ENCODE measurements at regions not wholly inside any gene's neighbourhood (a gene's known extent, or its start where the extent isn't known, plus 50 kb on each side); places are given as distances from the start of the nearest gene placed in this dataset.

DNA sequence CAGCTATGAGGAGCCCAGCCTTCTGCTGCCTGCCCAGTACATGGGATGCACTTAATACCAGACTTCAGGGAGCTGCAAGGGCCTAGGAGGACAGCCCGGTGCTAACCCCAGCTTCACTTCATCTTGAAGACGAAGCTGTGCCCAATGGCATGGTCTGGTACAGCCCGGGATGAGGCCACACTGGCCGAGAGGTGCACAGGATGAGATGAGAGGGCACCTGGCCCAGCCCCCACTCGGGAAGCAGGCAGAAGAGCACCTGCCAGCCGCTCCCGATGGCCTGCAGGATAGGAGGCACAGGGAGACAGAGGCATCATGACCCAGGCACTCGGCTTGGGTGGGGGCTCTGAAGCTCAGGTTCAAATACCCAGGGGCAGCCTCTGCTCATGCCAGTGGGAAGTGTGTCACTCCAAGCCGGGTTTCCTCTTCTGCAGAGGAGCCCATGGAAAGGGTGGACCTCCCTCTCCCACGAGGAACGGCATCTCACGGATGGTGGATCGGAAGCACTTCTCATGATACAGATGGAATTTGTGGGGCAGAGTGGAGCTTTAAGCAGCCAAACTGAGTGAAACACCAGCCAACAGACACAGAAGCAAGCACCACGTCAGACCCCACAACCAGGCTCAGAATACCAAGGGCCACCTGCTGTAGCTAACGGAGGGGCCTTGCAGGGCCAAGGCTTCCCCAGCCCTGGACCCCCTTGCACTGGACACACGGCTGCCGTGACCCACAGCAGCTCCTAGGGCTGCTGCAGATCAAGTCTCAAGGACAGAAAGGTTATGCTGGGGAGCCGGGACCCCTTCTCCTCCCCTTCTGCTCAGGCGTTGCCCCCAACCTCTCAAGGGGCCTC, 875.2 kb downstream of the BRD1 start:
- no peak for DNase-seq

DNA sequence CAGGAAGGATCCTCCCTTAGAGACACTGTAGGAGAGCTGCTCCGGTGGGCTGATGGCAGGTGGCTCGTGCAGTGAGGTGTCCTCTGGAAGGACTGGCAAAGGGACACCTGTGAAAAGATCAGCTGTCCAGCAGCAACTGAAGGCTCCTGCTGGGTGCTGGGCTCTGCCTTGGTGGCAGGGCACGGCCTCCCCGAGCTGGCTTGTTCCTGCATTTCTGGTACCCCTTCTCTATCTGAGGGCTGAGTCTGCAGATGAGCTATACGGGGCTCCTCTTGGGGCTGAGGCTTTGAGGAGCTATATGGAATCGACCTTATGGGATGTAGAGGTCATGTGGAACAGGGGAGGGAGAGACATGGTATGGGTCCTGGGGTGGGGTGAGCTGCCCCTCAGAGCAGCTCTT, 875.8 kb downstream of the BRD1 start:
- DNase-seq: no peak

DNA sequence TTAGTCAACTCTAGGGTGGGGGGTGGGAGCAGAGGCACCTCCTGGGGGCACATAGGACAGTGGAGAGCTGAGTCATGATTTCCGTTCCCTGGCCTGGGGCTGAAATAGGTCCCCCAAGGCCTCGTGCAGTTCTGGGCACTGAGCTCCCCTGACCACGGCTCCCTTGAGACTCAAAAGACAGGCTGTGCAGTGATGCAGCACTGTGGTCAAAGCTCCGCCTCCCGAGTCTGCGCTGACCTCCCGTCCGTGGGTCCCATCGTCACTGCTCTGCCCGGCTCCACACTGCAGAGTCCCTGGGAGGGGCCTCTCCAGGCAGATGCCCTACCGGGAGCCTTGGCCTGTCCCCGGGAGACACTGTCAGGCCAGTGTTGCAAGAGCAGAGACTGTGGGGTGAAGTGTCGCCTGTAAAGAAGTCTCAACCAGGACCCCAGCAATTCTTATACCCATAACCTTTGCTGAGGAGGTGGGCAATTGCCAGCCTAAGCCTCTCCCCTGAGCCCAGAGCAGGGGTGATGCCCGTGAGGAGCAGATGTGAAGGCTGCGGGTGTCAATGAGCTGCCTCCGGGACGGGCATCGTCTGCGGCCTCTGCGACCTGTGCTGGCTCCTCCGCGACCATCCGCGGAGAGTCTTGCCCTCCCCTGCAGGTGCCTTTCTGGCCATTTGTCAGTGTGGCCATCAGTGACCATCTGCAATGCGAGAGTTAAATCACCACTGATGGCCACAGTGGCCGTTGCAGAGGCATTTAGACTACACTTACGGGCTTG, 877.3 kb downstream of the BRD1 start:
- DNase-seq: no peak

DNA sequence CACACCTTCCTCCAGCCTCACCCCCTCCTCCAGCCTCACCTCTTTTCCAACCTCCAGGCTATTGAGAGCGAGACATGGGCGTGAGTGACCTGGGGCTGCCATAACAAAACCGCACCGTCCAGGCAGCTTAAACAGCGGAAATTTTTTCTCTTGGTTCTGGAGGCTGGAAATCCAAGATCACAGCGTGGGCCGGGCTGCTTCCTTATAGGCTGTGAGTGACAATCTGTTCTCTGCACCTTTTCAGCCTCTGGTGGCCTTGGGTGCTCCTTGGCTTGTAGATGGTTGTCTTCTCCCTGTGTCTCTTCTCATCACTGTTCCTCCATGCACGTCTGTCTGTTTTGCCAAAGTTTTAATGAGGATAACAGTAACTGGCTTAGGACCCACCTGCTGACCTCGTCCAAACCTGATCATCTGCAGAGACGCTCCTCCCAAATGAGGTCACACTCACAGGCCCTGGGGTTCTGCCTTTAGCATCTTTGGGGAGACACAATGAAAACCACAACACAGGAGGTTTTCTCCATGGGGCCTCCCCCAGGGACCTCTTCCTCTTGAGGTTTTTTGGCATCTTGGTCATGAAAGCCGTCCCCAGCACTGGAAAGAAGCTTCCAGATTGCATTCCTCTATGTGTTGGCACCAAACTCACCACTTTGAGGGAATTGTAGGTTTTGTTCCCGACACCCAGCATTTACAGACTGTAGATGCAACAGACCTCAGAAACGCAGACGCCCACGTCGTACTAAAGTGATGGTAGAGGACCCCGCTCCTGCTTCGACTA, 878.1 kb downstream of the BRD1 start:
- DNase-seq: no peak

DNA sequence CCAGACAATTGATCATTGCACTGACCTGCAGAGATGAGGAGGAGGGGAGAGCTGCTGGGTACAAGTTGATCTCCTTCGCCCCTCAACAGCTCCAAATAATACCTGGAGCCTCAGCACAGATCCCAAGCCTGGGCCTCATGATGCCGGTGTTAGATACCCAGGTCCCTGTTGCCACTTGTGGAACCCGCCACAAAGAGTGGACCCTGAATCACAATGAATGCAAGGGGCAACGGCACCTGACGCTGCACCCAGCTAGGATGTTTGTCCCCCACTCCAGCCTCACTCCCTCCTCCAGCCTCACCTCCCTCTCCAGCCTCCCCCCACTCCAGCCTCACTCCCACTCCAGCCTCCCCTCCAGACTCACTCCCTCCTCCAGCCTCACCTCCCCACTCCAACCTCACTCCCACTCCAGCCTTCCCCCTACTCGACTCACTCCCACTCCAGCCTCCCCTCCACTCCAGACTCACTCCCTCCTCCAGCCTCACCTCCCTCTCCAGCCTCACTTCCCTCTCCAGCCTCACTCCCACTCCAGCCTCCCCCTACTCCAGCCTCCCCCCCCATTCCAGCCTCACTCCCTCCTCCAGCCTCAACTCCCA, 879.0 kb downstream of the BRD1 start:
- DNase-seq: no peak

DNA sequence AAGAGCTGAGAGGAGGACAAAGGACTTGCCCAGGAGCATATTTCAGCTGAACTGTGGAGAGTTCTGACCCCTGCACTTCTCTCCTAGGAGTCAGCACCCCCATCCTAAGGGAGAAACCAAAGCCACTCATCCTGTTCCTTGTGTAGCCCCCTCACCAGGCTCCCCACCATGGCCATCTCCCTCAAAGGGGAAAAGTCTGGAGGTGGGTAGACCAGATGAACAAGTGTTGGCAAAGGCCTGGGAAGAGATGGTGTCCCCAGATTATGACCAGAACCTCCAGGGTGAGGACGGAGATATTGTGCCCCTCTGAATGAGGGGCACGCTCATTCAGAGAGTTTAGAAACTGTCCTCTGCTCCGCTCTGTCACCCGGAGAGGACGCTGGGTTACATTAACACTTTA, 880.0 kb downstream of the BRD1 start:
- DNase-seq: no peak

DNA sequence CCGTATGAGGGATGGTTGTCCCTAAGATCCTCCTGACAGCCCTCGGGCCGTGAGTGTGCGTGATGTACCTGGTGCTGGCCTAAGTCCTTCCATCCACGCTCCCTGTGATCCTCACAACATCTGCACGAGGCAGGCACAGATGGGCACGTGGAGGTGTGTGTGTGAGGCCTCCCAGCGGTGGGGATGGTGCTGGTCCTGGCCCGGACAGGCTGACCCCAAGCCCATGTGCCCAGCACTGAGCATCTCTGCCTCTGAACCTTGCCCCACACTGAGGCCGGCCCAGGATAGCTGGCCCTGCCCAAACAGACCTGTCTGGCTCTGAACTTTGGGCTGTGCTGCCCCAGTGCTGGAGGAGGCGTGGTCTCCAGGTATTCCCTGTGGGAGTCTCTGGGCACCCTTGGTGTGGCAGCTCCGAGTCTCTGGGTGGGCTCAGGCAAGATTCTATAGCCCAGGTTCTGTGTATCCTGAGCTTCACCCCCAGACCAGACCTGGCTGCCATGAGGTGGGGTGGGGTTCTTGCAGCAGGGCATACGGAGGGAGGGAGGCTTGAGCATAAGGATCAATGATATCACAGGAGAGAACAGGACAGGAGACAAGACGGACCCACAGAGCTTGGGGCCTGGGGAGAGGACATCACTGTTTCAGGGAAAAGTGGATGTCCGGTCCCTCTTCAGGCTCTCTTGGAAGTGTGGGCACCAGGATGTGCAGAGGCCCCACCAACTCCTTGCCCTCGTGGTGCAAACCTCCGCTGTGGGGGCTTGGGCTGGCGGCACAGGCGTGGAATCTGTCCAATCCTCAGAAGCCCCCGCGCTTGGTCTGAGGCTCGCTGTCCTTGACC, 881.8 kb downstream of the BRD1 start:
- no peak for DNase-seq

DNA sequence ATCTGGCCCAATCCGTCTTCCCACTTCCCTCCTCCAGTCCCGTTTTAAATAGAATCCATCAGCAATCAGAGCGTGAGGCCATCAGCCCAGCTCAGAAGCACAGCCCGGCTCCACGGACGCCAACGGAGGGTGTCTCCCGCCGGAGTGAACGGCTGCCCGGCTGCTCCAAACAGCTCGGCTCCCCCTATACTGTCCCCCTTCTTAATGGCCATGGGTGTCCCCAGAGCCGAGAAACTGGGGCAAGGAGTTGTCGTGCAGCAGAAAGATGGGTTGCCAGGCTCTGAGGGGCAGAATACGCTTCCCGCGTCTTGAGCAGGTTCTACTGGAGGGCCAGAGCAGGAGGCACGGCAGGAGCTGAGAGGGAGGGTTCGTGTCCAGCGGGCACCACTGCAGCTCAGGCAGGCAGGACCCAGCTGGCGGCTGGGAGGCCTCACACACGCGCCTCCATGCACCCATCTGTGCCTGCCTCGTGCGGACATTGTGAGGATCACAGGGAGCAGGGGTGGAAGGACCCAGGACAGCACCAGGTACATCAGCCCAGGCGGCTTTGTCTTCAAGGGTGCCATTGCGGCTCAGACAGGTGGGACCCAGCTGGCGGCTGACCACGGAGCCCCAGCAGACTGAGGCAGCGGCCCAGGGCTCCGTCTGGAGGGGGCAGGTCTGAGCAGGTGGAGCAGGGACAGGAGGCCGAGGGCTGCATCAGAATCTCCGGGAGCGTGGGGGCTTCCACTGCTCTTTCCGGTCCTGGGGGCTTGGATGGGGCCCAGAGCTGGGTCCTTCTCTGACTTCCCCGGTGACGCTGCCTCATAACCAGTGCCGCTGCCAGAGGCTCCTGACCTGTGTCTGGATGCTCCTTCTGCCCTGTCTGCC, 882.7 kb downstream of the BRD1 start:
- no peak for DNase-seq

DNA sequence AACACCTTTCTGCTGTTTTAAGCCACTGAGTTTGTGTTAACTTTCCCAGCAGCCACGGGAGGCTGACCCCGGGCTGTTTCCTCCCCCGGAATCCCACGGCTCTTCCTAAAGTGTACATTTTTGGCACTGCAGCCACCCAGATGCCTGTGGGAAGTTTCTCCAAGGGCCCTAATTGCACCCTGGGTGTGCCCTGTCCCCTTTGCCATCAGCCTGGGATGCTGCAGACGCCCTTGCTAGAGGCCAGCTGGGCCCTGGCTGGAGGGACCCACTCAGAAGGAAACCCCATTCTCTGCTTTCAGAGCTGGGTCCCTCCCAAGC, 883.3 kb downstream of the BRD1 start:
- DNase-seq: no peak

DNA sequence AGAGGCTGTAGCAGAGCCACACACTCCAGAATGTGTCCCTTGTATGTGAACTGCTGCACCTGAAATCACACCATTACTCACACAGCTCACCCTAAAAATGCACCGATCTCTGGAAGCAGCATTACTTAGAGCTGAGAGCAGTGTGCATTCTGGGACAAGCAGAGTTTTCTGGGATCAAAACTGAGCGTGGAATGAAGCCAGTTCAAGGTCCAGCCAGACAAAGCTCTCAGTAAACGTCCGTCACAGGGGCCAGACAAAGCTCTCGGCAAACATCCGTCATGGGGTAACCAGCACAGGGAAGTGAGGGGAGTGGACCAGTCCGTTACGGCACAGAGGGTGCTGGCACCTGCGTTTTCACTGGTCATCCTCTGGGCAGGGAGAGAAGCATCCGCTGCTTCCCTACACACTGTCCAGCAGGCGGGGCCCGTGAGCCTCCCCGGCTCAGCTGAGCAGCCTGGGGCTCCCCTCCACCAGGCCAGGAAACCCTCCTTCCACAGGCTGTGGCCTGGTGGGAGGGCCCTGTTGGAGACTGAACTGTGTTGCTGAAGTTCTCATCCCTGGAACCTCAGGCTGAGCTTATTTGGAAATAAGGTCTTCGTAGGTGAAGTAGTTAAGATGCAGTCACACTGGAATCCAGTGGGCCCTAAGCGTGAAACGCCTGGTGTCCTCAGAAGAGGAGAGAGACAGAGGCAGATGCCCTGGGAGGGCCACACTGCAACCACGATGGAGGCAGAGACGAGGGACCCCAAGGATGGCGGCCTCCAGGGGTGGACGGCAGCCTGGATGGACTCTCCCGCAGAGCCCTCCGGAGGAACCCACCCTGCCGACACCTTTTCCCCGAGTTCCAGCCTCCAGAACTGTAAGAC, 883.9 kb downstream of the BRD1 start:
- DNase-seq: peak; percentile 12

DNA sequence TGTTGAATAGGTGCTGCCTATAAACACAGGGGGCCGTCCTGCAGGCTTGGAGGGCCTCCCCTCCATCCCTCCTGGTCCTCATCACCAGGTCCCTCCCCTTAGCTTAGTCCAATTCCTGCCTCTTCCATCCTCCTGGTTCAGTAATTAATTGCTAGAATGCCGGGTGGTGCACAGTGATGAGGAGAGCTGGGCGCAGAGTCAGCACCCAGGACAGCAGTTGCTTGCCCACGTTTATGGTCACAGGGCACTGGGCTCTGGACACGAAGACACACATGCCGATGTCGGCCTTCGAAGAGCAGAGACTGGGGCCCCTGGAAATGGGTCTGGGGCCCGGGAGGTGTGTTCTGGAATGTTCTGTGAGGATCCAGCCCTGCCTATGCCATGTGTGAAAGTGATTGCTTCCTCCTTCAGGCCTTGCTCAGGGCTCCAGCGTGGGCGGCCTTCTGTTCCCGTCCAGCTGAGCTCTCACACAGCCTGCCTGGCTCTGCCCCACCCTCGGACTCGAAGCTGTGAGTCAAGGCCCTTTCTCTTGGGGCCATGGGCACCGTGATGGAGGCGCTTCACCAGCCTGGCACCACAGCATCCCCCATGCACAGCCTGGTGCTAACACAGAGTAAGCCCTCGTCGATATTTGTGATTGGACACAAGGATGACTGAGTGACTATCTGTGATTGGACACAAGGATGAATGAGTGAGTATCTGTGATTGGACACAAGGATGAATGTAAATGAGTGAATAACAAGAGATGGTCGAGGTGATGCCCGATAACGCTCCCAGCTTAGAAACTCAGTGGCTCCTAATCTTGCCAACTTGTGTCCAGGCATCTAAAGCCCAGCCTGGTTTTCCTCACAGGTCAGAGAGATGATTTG, 884.7 kb downstream of the BRD1 start:
- DNase-seq: no peak

DNA sequence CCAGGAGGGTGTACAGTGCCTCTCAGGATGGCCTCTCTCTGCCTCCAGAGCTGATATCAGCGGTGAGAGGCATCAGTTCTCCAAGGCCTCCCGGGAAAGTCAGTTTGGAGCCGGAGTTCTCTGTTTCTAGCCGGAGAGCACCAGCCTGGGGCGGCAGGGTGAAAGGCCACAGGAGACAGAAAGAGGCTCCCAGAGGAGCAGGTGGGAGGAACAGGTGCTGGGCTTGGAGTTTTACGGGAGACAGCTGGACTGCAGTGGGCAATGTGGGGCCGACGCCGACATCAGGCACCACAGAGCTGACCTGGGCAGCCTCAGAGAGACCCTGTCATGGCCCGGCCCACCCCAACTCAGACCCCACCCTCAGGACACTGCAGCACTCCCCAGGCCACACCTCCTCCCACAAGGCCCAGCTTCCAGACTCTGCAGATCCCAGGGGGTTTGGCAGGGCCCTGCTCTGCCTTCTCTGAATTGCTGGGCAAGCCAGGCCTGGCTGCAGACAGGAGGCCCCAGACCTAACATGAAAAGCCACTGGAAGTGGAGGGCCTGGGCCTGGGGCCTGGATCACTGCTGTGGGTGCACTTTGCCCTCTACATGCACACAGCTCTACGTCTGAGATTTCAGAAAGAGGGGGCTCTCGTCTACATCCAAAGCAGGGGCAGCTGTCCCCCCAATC, 885.6 kb downstream of the BRD1 start:
- no peak for DNase-seq

DNA sequence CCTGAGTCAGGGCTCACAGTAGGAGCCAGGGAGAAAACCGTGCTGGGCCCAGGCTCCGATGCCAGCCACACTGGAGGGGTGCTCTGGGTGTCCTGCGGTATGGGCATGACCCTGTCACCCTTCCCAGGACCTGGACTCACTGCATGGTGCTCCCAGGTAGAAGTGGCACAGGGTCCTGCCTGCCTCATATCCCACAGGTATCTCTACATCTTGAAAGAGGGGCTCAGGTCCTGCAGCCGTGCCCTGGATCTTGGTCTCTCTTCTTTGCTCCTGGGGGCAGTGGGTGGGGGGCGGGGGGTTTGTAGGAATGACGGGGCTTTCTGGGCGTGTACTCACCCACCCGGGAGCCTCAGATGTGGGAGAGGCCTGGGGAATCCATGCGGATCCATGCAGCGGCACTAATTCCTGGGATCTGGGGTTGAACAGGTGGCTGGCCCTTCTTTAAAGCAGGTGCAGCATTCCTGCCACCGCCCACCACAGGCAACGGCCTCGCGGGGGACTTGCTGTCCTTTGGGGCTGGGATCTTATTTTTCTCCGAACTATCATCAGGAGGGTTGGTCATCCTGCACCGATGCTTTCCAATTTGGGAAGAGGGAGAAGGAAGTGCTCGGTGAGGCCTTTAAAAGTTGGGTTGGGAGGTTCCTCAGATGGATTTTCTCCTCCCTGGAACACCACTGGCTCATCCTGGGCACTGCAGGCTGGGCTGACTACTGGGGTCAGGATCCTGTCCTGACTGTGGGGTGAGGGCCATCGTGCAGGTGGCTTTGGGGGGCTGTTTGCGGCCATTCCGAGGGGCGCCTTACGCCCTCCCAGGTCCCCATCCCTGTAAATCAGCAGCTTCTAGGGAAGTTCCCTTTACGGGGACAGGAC, 886.4 kb downstream of the BRD1 start:
- DNase-seq: no peak

DNA sequence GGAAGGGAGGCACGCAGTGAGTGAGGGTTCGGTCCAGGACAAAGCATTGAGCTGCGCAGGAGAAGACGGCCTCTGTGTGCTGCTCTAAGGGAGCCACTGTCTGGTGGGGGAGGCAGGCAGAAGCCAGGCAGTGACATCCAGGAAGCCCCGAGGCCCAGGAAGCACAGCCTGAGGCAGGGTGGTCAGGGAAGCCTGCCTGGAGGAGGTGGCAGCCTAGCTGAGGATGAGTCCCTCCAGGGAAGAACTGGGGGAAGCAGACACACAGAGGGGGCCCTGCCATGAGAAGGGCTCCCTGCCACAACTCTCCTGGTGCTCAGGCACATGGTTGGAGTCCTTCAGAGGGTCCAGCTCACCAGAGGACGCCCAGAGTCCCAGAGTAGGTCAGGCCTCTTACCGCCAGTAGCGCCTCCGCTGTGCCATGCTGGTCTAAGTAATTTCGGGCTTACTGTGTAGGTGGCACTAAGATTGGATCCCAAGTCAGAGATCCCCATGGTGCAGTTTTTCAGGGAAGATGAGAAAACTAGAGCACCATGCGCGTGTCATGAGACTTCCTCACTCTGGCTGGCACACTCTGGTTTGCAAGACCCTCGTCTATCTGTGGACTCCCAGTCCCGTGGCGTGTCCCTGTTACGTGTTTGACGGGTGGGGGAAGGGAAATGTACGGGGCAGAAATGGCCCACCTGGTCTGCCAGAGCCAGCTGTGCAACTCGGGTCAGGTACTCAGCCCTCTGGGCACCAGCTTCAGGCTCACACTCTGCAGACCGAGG, 887.2 kb downstream of the BRD1 start:
- DNase-seq: no peak

DNA sequence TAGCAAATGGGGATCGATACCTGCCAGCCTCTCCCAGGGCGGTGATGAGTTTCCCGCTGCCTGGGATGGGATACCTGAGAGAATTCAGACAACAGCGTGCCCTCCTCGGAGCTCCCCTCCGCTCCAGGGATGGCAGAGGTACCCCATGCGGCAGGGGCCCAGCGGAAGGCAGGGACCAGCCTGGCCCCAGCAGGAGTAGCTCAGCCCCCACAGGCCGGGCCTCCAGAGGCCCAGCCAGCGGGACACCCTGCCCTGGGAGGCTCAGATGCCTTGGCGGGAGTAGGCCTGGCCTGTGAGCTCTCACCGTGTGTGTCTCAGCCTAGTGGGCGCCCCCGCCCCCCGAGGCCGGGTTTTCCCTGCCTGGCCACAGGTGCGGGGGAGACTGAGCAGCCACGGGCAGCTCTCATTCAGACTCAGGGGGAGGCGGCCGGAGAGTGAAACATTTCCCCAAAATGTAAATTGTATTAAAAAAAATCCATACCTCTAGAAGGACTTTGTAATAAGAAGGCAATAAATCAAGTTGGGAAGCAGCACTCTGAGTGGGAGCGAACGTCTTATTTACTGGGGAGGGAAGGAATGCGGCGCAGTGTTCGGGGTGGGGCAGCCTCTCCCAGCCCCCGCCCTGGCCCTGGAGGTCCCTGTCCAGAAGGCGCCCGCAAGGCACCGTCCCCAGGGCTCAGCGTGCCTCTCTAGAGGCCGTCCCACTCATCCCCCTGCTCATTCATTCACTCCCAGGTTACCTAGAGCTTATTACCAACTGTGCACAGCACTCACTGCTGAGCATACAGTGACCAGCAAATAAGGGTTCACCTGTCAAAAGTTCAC, 888.0 kb downstream of the BRD1 start:
- DNase-seq: no peak

DNA sequence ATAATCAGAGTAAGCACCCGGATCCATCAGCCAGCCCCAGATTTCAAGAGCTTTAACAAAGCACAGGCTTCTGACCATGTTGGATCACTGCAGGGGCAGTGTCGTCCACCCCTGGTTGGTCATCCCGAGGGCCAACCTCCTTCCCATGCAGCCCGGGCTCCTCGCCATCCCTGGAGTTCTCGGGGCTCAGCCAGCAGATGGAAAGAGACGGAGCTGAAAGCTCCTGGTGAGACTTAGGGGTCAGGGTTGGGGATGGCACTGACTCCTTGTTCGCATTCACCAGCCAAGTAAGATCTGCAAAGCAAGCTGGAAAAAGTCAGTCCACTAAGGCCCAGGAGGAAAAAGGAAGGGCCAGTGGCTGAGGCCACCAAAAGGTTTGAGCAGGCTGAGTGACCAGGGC, 888.9 kb downstream of the BRD1 start:
- no peak for DNase-seq
